ENCODE measurements at regions not wholly inside any gene's neighbourhood (a gene's known extent, or its start where the extent isn't known, plus 50 kb on each side); places are given as distances from the start of the nearest gene placed in this dataset.
"Not testable (repeated sequence)": the region's sequence is repeated elsewhere in the genome, so short reads cannot be mapped to it uniquely, and the experiment has no call there.

- not testable (repeated sequence) for H3K4me1 ChIP-seq (ENCODE audit: insufficient read depth, low read length); H2AFZ ChIP-seq (ENCODE audit: low read depth, low read length); H3K27me3 ChIP-seq (ENCODE audit: insufficient read depth, low read length); H3K36me3 ChIP-seq (ENCODE audit: insufficient read depth, low read length); H3K9me3 ChIP-seq (ENCODE audit: low read length); H3K4me3 ChIP-seq (ENCODE audit: low read length)
Observed at GRCh38 chr1:223899775-223900174, 54.0 kb upstream of the TP53BP2 start.

- H3K4me1 ChIP-seq (ENCODE audit: insufficient read depth, low read length); H3K4me3 ChIP-seq (ENCODE audit: low read length); H3K27me3 ChIP-seq (ENCODE audit: insufficient read depth, low read length); H3K9me3 ChIP-seq (ENCODE audit: low read length); H3K36me3 ChIP-seq (ENCODE audit: insufficient read depth, low read length); H2AFZ ChIP-seq (ENCODE audit: low read depth, low read length): not testable (repeated sequence)
Observed at GRCh38 chr1:223897097-223897496, 51.4 kb upstream of the TP53BP2 start.

DNA sequence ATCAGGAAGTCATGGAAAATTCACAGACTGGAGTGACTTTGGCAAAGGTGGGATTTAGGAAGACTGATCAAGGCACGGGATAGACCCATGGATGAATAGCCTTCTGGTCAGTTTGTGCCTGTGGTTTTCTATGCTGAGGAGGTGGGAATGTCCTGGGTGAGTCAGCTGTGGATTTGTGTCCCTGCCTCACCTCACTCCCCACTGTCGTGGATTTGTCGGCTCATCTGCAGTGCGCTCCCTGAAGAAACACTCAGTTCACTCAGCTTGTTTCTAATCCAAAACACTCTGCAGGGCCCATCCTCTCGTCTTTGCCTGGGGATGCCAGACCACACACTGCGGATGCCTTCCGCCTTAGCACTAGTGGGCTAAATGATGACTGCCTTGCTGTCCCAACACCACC lies 50.2 kb upstream of the TP53BP2 start:
- not testable (repeated sequence) for H3K4me1 ChIP-seq (ENCODE audit: insufficient read depth, low read length); H3K36me3 ChIP-seq (ENCODE audit: insufficient read depth, low read length); H3K27me3 ChIP-seq (ENCODE audit: insufficient read depth, low read length); H2AFZ ChIP-seq (ENCODE audit: low read depth, low read length); H3K4me3 ChIP-seq (ENCODE audit: low read length); H3K9me3 ChIP-seq (ENCODE audit: low read length)
